GM12873 (cell line): ENCODE measurements at regions not wholly inside any gene's neighbourhood (a gene's known extent, or its start where the extent isn't known, plus 50 kb on each side); places are given as distances from the start of the nearest gene placed in this dataset.

Experiments
- CTCF ChIP-seq: IDR thresholded peaks from 2 replicates; pipeline ENCODE4 v1.5.1; 2012; ENCODE audit warnings: low read depth, mild to moderate bottlenecking, moderate library complexity, low read length, control low read depth; ENCODE audit not compliant: insufficient read depth; ENCODE audit errors: missing control alignments

GRCh38 chr3:174583396-174583795 is 275.7 kb upstream of the NAALADL2 start:
- no peak for TF ChIP-seq CTCF

- TF ChIP-seq CTCF, result no peak
Measured at GRCh38 chr3:174596447-174596982, 262.6 kb upstream of the NAALADL2 start.

DNA sequence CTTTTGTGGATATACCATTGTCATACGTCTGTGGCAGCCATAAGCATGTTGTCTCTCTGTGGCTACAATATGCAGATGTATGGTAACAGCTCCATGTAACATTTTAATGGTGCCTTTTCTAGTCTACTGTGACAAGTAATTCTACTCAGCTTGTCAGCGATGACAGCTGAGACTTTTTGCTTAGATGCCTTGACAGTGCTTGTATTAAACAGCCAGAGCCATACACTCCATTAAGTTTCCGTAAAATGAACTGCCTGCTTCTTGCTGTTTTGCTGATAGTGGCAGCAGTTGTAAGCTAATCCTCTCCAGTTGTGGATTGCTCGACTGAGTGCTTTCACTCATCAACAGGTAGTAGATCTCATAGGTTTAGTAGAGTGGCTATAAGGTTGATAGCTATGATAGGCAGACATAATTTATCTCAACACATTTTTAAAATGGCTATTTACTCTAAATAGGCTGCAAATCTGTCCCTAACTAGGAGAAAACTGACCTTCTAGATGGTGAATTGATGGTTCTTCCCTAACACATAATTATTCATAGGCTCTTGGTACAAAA is 260.2 kb upstream of the NAALADL2 start:
- no peak for TF ChIP-seq CTCF

DNA sequence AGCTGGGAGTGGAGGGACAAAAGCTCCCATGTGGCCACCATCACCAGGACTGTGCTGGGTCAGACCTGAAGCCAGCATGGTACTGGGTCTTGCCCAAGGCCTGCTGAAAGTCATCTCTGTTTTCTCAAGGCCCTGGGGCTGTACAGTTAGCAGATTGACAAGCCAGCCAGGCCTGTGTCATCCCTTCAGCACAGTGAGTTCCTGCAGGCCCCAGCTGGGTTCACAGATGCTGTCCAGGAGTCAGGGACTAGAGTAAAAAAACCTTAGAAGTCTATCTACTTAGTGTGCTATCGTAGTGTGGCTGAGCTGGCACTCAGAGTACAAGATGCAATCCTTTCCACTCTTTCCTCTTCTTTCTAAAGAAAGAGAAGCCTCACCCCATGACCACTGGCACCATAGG is 246.0 kb upstream of the NAALADL2 start:
- no peak for TF ChIP-seq CTCF

DNA sequence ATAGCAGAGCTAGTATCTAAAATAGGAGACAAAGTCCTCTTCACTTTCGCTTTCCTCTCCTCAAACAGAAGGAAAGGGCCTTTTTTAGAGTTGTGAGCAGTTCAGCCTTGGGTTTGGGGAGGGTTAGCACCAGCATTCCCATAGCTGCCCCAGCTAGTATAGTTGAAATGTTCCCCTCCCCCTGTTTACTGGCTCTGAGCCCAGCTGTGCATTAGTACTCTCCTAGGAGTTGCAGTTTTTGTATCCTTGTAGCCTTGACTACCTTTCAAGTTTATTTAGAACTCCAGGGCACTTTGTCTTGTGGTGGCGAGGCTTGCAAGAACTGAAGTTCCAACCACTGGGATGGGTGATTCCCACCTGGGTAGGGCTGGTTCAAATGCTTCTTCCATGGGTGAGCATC is 245.1 kb upstream of the NAALADL2 start:
- TF ChIP-seq CTCF, result no peak

GRCh38 chr3:174618368-174619080 is 240.6 kb upstream of the NAALADL2 start:
- no peak for TF ChIP-seq CTCF

DNA sequence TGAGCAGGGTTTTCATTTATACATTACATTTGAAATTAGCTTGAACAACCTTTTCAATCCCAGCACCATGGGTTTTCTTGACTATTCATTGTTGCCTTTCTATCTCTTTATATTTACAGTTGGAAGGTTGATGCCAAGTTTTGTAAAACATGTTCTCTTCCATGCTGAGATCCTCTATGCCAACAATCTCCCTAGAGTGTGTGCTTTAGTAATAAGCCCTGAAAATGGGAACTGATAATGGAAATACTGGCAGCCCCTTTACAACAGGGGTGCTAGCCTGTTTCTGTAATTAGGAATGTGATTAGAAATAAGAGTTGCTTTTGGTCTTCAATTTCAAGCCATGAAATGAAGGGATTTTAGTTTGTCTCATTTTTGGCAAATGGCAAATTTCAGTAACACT is 239.9 kb upstream of the NAALADL2 start:
- no peak for TF ChIP-seq CTCF
